Effector memory CD8-positive, alpha-beta T cell (primary cell): ENCODE measurements at regions not wholly inside any gene's neighbourhood (a gene's known extent, or its start where the extent isn't known, plus 50 kb on each side); places are given as distances from the start of the nearest gene placed in this dataset.
"Not testable (repeated sequence)": the region's sequence is repeated elsewhere in the genome, so short reads cannot be mapped to it uniquely, and the experiment has no call there.

Source experiments
- ATAC-seq: fragments of 150-1000 bp; cut with Tn5 transposase; replicated peaks from 2 replicates; pipeline ENCODE4 v1.10.0; 2021; ENCODE audit warnings: mild to moderate bottlenecking, moderate library complexity
- DNase-seq, 3 experiments: peaks; one replicate each; pipeline ENCODE4 v3.0.0; 2021
- H3K27ac Mint-ChIP-seq, 2 donors: one replicate each; pipeline ENCODE4 v1.8.0; 2022; ENCODE audit warnings: mild to moderate bottlenecking in 2 of 2, mixed read lengths in 2 of 2, moderate library complexity in 2 of 2
- H3K27me3 Mint-ChIP-seq, 2 donors: one replicate each; pipeline ENCODE4 v1.8.0; 2022; ENCODE audit warnings: mixed read lengths in 2 of 2
- H3K36me3 Mint-ChIP-seq: one replicate; pipeline ENCODE4 v1.8.0; 2022; ENCODE audit warnings: mild to moderate bottlenecking, moderate library complexity, mixed read lengths; ENCODE audit not compliant: insufficient read depth
- H3K4me1 Mint-ChIP-seq, 2 donors: one replicate each; pipeline ENCODE4 v1.8.0; 2022; ENCODE audit warnings: low read depth in 2 of 2, mixed read lengths in 2 of 2
- H3K4me3 Mint-ChIP-seq, 2 donors: one replicate each; pipeline ENCODE4 v1.8.0; 2022; ENCODE audit warnings: mild to moderate bottlenecking in 2 of 2, mixed read lengths in 2 of 2, moderate library complexity in 2 of 2
- H3K9me3 Mint-ChIP-seq, 2 donors: one replicate each; pipeline ENCODE4 v1.8.0; 2022; ENCODE audit warnings: mixed read lengths in 2 of 2

DNA sequence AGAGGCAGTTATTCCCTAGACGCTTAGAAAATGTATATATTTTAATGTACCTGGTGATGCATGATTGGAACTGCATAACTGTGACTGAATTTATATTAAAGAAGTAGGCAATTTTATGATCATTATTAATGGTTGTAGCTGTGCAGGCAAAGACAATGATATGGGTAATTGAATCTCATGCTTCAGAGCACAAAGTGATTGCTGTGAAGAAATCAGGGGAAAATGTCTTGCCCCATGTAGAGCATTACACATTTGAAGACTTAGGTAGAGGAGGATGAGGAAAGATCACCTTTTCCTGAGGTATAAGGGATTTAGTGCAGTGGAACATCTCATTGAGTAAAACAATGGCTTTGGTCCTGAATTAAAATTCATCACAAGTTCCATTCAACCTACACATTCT lies 246.8 kb upstream of the DCC start:
- Mint-ChIP-seq H3K36me3 (no peaks in the 10 kb centered on the region), H3K4me1 (no peaks in the 10 kb centered on the region), H3K27me3 (no peaks in the 10 kb centered on the region), H3K4me3 (no peak overlapping the region), H3K27ac (no peak overlapping the region), H3K9me3 (peaks cover 0 to 7% of the 10 kb centered on the region in 2 donors)
- DNase-seq (no peak), ATAC-seq (no peak)

DNA sequence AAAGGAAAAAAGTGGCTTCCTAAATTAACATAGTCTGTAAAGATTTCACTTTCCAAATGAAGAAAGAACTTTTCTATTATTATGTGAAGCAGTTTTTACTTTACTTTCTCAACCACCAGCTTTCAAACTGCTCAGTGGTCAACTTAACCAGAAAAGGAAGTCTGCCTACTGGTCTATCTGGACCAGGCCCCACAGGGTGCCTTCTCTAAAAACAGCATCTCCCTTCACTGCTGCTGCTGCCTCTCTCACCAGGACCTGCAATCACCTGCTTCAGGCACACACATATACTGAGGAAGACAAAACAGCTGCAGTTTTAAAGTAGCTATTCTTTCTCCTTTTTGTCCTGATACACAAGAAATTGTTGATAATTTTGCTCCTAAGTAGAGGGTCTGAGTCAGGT lies 221.3 kb upstream of the DCC start:
- H3K36me3 Mint-ChIP-seq = no peaks in the 10 kb centered on the region
- no peak overlapping the region for H3K27ac Mint-ChIP-seq

DNA sequence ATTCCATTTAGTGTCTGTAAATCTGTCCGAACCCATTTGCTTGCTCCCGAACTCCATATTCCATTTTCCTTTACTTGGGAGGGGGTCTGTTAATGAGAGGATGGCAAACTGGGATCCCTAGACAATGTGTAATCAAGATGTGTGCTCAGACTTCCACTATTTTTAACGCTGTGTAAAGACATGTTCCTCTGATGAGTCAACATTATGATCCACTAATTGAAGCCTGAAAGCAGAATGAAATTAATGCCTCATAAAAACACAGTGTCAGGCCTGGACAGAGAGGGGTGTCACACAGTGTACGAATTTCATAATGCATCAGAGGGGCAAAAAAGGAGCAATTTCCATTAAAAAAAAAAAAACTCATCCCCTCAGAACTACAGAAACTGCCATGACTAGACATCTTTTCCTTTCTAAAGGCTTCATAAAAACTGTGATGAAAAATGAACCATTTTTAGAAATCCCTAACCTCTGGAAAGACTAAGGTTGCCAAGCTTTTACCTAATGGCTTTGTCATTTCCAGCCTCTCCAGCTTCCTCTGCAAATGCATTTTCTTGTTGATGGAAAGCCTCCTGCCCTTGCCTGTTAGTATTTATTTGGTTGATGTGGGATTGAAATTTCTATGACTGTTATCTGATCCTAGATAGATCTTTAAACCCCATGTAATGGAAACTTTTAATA lies 209.2 kb upstream of the DCC start:
- Mint-ChIP-seq H3K27me3 (no peaks in the 10 kb centered on the region), H3K4me3 (no peak overlapping the region), H3K9me3 (peaks cover 2 to 6% of the 10 kb centered on the region in 2 donors), H3K27ac (no peak overlapping the region), H3K4me1 (no peaks in the 10 kb centered on the region), H3K36me3 (no peaks in the 10 kb centered on the region)
- ATAC-seq (no peak), DNase-seq (no peak)

More for the DNA sequence above, 221.3 kb upstream of the DCC start:
- Mint-ChIP-seq H3K4me1 (no peaks in the 10 kb centered on the region), H3K27me3 (no peaks in the 10 kb centered on the region), H3K9me3 (peaks cover 7% of the 10 kb centered on the region in 2 donors), H3K4me3 (no peak overlapping the region)
- ATAC-seq (no peak), DNase-seq (no peak)

DNA sequence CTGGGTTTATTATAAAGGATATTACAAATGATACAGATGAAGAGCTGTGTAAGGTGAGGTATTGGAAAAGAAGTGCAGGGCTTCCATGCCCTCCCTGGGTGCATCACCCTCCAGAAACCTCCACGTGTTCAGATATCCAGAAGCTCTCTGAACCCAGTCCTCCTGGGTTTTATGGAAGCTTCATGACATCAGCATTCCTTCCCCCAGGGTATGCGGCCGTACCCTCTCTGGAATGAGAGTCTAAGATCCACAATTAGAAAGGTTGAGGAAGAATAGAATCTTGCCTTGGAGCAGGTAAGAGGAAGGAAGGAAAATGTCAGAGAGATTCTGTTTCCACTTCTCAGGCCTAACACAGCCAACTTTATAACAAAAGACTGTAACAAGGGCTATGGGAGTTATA lies 208.2 kb upstream of the DCC start:
- Mint-ChIP-seq H3K4me1 (no peaks in the 10 kb centered on the region), H3K27ac (no peak overlapping the region), H3K4me3 (no peak overlapping the region), H3K9me3 (peaks cover 4 to 10% of the 10 kb centered on the region in 2 donors), H3K27me3 (no peaks in the 10 kb centered on the region), H3K36me3 (no peaks in the 10 kb centered on the region)
- ATAC-seq (no peak), DNase-seq (no peak)

DNA sequence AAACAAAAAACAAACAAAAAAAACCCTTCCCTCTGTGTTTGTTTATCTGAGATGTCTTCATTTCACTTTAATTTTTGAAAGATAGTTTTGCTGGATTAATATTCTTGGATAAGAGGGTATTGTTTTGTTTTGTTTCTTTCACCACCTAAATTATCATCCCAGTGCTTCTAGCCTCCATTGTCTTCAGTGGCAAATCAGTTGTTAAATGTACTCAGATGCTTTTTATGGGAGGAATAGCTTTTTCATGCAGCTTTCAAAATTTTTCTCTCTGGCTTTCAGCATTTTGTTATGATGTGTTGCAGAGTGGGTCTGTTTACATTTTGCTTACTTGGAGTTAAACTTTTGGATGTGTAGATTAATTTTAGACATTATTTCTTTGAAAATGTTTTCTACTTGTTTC lies 203.5 kb upstream of the DCC start:
- no peak for DNase-seq
- Mint-ChIP-seq H3K4me3 (no peak overlapping the region), H3K27me3 (no peaks in the 10 kb centered on the region), H3K9me3 (peaks cover 5 to 23% of the 10 kb centered on the region in 2 donors), H3K4me1 (no peaks in the 10 kb centered on the region), H3K36me3 (no peaks in the 10 kb centered on the region), H3K27ac (no peak overlapping the region)
- no peak for ATAC-seq

DNA sequence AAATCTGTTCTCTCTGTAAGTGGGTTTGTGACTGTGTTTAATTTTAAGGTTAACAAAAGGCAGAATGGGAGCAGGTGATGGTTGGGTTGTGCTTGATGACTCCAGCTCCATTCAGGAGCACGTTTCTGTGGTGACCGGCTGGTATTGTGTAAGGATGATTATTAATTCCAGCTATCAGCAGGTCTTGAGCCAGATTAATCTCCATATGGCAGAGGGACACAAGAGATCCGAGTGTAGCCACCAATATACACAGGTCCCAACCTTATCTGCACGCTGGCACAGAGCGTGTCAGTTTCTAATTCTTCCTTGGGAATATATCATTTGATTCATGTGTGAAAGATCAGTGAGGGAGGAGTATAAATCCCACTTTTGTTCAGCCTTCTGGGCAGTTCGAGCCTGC lies 199.0 kb upstream of the DCC start:
- H3K4me3 Mint-ChIP-seq = no peak overlapping the region
- H3K9me3 Mint-ChIP-seq = peaks cover 13 to 30% of the 10 kb centered on the region in 2 donors
- ATAC-seq (no peak), DNase-seq (no peak)
- H3K36me3 Mint-ChIP-seq = no peaks in the 10 kb centered on the region
- H3K27me3 Mint-ChIP-seq = no peaks in the 10 kb centered on the region
- no peak overlapping the region for H3K27ac Mint-ChIP-seq
- H3K4me1 Mint-ChIP-seq = no peaks in the 10 kb centered on the region

DNA sequence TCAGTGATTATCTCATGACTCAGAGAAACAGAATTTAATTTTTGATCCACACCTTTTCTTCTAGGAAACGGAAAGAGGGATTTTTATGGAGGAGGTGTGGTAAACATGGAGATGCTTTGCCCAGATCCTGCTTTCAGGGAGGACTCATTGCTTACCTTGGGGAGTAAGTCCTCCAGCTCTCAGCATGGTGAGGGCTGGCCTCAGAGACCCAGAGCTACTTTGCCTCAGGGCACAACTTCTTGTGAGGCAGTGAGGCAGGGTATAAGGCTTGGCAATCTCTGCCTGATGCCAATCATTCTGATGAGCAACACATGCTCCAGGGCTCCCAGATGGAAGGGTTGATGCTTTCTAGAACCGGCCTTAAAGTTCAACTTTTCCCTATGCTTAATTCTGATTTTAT lies 189.9 kb upstream of the DCC start:
- H3K4me1 Mint-ChIP-seq = no peaks in the 10 kb centered on the region
- DNase-seq (no peak), ATAC-seq (no peak)
- peaks cover 2% of the 10 kb centered on the region for H3K36me3 Mint-ChIP-seq
- H3K4me3 Mint-ChIP-seq = no peak overlapping the region
- peaks cover 0 to 10% of the 10 kb centered on the region in 2 donors for H3K9me3 Mint-ChIP-seq
- H3K27me3 Mint-ChIP-seq = no peaks in the 10 kb centered on the region
- H3K27ac Mint-ChIP-seq = no peak overlapping the region

DNA sequence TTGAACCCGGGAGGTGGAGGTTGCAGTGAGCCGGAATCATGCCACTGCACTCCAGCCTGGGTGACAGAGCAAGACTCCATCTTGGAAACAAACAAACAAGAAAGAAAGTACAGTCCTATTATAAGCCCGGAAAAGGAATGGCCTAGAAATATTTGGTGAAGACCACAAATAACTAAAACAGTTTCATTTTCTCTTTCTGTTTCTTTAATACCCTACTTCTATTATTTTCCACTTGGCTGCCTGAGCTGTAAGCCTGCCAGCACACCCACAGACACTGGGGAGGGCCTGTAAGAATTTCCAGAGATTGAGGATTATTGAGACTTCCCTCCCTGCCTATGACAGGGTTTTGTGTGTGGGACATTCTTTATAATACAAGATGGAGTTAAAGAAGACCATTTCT lies 188.0 kb upstream of the DCC start:
- H3K27me3 Mint-ChIP-seq = no peaks in the 10 kb centered on the region
- no peak overlapping the region for H3K27ac Mint-ChIP-seq
- ATAC-seq (no peak), DNase-seq (no peak)
- H3K4me1 Mint-ChIP-seq = no peaks in the 10 kb centered on the region
- no peak overlapping the region for H3K4me3 Mint-ChIP-seq
- H3K9me3 Mint-ChIP-seq = peaks cover 0 to 10% of the 10 kb centered on the region in 2 donors
- peaks cover 2% of the 10 kb centered on the region for H3K36me3 Mint-ChIP-seq

DNA sequence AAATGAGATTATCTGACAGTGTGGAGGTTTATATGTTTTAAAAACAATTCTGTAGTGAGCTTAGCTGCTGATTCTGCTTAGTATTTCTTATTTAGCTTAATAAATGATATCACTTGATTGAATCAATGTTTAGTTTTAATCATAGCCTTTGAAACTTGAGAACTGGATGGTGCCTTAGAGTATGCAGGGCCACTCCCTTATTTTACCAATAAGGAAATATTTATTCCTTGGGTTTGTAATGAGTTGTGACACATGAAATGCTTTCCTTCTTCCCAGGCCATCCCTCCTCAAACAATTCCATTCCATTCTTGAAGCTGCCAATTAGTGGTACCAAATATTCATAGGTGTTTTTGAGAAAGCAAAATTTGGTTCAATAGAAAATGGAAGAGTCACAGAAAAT lies 183.8 kb upstream of the DCC start:
- H3K27me3 Mint-ChIP-seq = no peaks in the 10 kb centered on the region
- ATAC-seq (no peak), DNase-seq (no peak)
- H3K36me3 Mint-ChIP-seq = peaks cover 2% of the 10 kb centered on the region
- H3K9me3 Mint-ChIP-seq = peaks cover 0 to 3% of the 10 kb centered on the region in 2 donors
- no peak overlapping the region for H3K27ac Mint-ChIP-seq
- H3K4me1 Mint-ChIP-seq = no peaks in the 10 kb centered on the region
- no peak overlapping the region for H3K4me3 Mint-ChIP-seq

DNA sequence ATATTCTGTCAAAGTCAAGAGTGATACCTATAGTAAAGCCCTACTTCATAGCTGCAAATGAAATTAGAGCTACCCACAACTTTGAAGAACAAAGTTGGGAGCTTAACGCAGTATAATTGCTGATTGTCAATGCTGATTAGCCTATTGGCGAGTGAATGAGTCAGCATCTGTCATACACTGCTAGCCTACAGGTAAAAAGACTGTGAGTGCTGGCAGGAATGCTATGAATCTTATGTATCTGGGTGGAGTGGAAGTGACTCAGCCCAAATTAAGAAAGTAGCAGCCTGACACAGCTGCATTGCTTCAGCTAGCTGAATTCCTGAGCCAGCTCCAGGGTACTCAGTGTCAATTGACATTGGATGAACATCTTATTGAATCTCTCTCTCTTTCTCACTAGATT lies 179.4 kb upstream of the DCC start:
- DNase-seq (no peak), ATAC-seq (no peak)
- no peak overlapping the region for H3K27ac Mint-ChIP-seq

DNA sequence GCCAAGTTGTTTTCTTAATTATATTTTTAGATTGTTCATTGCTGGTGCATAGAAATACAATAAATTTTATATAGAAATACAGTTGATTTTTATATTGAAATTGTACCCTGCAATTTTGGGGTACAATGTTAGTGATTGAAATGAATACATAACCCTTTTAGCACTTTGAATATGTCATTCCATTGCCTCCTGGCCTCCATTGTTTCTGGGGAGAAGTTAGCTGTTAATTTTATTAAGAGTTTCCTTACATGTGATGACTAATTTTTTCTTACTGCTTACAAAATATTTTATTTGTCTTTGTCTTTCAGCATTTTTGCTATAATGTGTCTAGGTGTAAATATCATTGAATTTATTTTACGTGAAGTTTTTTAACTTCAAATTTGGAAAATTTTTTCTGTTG lies 176.5 kb upstream of the DCC start:
- DNase-seq (no peak), ATAC-seq (no peak)
- H3K4me3 Mint-ChIP-seq = no peak overlapping the region
- H3K27me3 Mint-ChIP-seq = no peaks in the 10 kb centered on the region
- no peak overlapping the region for H3K27ac Mint-ChIP-seq
- H3K4me1 Mint-ChIP-seq = no peaks in the 10 kb centered on the region
- H3K36me3 Mint-ChIP-seq = no peaks in the 10 kb centered on the region
- peaks cover 3 to 9% of the 10 kb centered on the region in 2 donors for H3K9me3 Mint-ChIP-seq

More for the DNA sequence above, 179.4 kb upstream of the DCC start:
- Mint-ChIP-seq H3K4me1 (no peaks in the 10 kb centered on the region), H3K4me3 (no peak overlapping the region), H3K9me3 (peaks cover 3 to 9% of the 10 kb centered on the region in 2 donors), H3K27me3 (no peaks in the 10 kb centered on the region), H3K36me3 (no peaks in the 10 kb centered on the region)

DNA sequence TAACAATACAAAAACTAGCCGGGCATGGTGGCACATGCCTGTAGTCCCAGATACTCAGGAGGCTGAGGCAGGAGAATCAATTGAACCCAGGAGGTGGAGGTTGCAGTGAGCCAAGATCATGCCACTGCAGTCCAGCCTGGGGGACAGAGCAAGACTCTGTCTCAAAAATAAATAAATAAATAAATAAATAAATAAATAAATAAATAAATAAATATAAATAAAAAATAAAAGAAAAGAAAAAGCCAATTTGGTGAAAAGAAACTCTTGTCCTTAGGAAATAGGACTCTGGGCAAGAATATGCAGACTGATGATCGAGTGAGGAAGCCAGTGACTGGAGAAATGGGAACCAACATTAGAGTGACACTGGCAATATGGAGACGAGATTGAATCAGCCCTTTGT lies 171.9 kb upstream of the DCC start:
- DNase-seq, H3K27me3 Mint-ChIP-seq, ATAC-seq, H3K27ac Mint-ChIP-seq, H3K9me3 Mint-ChIP-seq, H3K4me1 Mint-ChIP-seq, H3K36me3 Mint-ChIP-seq, H3K4me3 Mint-ChIP-seq: not testable (repeated sequence)

DNA sequence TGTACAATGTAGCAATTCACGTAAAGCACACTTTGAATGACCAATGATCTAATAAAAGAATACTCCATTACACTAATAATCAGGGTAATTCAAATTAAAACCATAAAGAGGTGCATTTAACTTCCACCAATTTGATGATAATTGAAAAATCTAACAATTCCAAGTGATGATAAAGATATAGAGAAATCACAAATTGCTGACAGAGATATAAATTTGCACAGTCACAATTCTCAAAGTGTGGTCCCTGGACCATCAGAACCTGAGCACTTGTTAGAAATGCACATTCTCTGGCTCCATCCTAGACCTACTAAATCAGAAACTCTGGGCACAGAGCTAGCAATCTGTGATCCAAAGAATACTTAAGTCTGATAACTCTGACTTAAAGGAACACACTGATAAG lies 165.8 kb upstream of the DCC start:
- DNase-seq = no peak
- Mint-ChIP-seq H3K4me3 (no peak overlapping the region), H3K9me3 (peaks cover 0 to 5% of the 10 kb centered on the region in 2 donors), H3K27ac (no peak overlapping the region), H3K36me3 (no peaks in the 10 kb centered on the region), H3K27me3 (no peaks in the 10 kb centered on the region), H3K4me1 (no peaks in the 10 kb centered on the region)
- ATAC-seq = no peak

DNA sequence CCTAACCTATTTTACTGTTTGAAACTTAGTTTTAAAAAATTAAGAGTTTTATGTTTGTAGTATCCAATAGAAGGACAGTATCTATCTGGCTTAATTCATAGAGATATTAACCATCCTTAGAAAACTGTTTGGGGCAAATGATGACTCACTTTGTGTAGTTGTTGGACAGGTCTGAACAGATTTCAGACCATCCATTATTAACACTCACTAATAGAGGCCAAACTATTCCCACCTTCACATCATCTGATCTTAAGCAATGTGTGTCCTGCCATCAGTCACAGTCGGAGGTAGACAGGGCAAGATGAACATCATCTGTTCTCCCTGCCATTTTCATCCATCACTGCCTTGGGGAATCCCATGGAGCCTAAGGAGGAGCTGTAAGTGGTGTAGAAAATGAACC lies 164.6 kb upstream of the DCC start:
- Mint-ChIP-seq H3K36me3 (no peaks in the 10 kb centered on the region), H3K4me3 (no peak overlapping the region), H3K27ac (no peak overlapping the region), H3K27me3 (no peaks in the 10 kb centered on the region), H3K4me1 (no peaks in the 10 kb centered on the region), H3K9me3 (peaks cover 0 to 5% of the 10 kb centered on the region in 2 donors)
- ATAC-seq (no peak), DNase-seq (no peak)

DNA sequence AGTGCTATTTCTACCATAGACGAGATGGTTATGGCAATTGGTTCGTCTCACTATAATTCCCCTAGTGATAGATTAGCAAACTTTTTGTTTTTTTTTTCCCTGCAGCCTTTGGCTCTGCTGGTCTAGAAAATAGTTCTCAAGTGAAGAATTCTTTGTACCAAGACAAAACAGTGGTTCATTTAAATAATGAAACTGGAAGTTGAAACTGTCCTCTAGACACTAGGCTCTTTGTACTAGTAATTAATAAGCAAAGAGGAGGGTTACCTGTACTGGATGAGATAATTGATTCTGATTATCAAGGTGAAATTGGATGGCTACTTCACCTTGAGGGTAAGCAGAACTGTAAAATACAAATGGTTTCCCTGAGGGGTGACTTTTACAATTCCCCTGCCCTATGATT lies 156.9 kb upstream of the DCC start:
- Mint-ChIP-seq H3K36me3 (no peaks in the 10 kb centered on the region), H3K27ac (no peak overlapping the region), H3K9me3 (peaks cover 4 to 12% of the 10 kb centered on the region in 2 donors), H3K4me1 (no peaks in the 10 kb centered on the region), H3K27me3 (no peaks in the 10 kb centered on the region), H3K4me3 (no peak overlapping the region)
- no peak for DNase-seq
- no peak for ATAC-seq
